Bronchial epithelial cell (primary cell): ENCODE measurements at regions not wholly inside any gene's neighbourhood (a gene's known extent, or its start where the extent isn't known, plus 50 kb on each side); places are given as distances from the start of the nearest gene placed in this dataset.

Experiments
- DNase-seq: peaks from one replicate; pipeline ENCODE4 v3.0.0-alpha.2; 2010; ENCODE audit warnings: low read depth
- FAIRE-seq: peaks from 2 replicates; lab custom pipeline; 2011; peaks lifted over from hg19 to GRCh38; lab: Jason Lieb, UNC
- H3K27me3 ChIP-seq: 2 replicates; pipeline ENCODE4 v1.5.1; 2011; ENCODE audit warnings: low read length; ENCODE audit not compliant: control insufficient read depth, insufficient read depth
- H3K36me3 ChIP-seq: 2 replicates; pipeline ENCODE4 v1.5.1; 2011; ENCODE audit warnings: low read length; ENCODE audit not compliant: control insufficient read depth, insufficient read depth
- H3K4me3 ChIP-seq: 2 replicates; pipeline ENCODE4 v1.5.1; 2011; ENCODE audit warnings: mild to moderate bottlenecking, low read depth, low read length, control low read depth
- CTCF ChIP-seq: IDR thresholded peaks from 2 replicates; pipeline ENCODE4 v1.5.1; 2011; ENCODE audit warnings: mild to moderate bottlenecking, moderate library complexity, low read length, control low read depth, inconsistent platforms; ENCODE audit not compliant: insufficient read depth, severe bottlenecking

GRCh38 chr6:72497186-72497585 lies 124.7 kb upstream of the KCNQ5 start:
- no peak for DNase-seq
- FAIRE-seq, result no peak
- no peaks in the 10 kb centered on the region for H3K36me3 ChIP-seq
- TF ChIP-seq CTCF, result no peak
- no peaks in the 10 kb centered on the region for H3K27me3 ChIP-seq
- H3K4me3 ChIP-seq, result no peak overlapping the region

GRCh38 chr6:72500669-72501068 lies 121.2 kb upstream of the KCNQ5 start:
- DNase-seq (no peak), FAIRE-seq (no peak)
- Histone ChIP-seq H3K27me3 (no peaks in the 10 kb centered on the region), H3K4me3 (no peak overlapping the region), H3K36me3 (no peaks in the 10 kb centered on the region)
- no peak for TF ChIP-seq CTCF

- FAIRE-seq, result peak; percentile 50
- no peak for DNase-seq
Observed at GRCh38 chr6:72504406-72504805, 117.5 kb upstream of the KCNQ5 start.

GRCh38 chr6:72505446-72505845 lies 116.4 kb upstream of the KCNQ5 start:
- Histone ChIP-seq H3K27me3 (no peaks in the 10 kb centered on the region), H3K36me3 (no peaks in the 10 kb centered on the region), H3K4me3 (no peak overlapping the region)
- no peak for TF ChIP-seq CTCF
- no peak for DNase-seq
- no peak for FAIRE-seq

More at GRCh38 chr6:72504406-72504805, 117.5 kb upstream of the KCNQ5 start:
- Histone ChIP-seq H3K27me3 (no peaks in the 10 kb centered on the region), H3K36me3 (no peaks in the 10 kb centered on the region), H3K4me3 (no peak overlapping the region)
- no peak for TF ChIP-seq CTCF

GRCh38 chr6:72519871-72520270 lies 102.0 kb upstream of the KCNQ5 start:
- Histone ChIP-seq H3K4me3 (no peak overlapping the region), H3K27me3 (no peaks in the 10 kb centered on the region), H3K36me3 (no peaks in the 10 kb centered on the region)
- DNase-seq (no peak), FAIRE-seq (no peak)
- TF ChIP-seq CTCF, result no peak

GRCh38 chr6:72521684-72522083 lies 100.2 kb upstream of the KCNQ5 start:
- no peaks in the 10 kb centered on the region for H3K36me3 ChIP-seq
- TF ChIP-seq CTCF, result no peak
- H3K4me3 ChIP-seq, result no peak overlapping the region
- no peaks in the 10 kb centered on the region for H3K27me3 ChIP-seq
- no peak for DNase-seq
- no peak for FAIRE-seq
